Keratinocyte (primary cell): ENCODE measurements at regions not wholly inside any gene's neighbourhood (a gene's known extent, or its start where the extent isn't known, plus 50 kb on each side); places are given as distances from the start of the nearest gene placed in this dataset.

Experiments
- DNase-seq: peaks from one replicate; pipeline ENCODE4 v3.0.0-alpha.2; 2011; ENCODE audit warnings: low read depth, missing footprints, low spot score
- FAIRE-seq: peaks from 2 replicates; lab custom pipeline; 2011; peaks lifted over from hg19 to GRCh38; lab: Jason Lieb, UNC
- H2AFZ ChIP-seq: 2 replicates; pipeline ENCODE4 v1.6.0; 2012; ENCODE audit warnings: low read length, control low read depth, inconsistent platforms; ENCODE audit not compliant: control insufficient read depth
- H3K27ac ChIP-seq: 2 replicates; pipeline ENCODE4 v1.5.1; 2011; ENCODE audit warnings: low read length; ENCODE audit not compliant: control insufficient read depth, insufficient read depth
- H3K27me3 ChIP-seq: 3 replicates; pipeline ENCODE4 v1.6.0; 2011; ENCODE audit warnings: low read length; ENCODE audit not compliant: control insufficient read depth, insufficient read depth; ENCODE audit errors: extremely low read depth
- H3K36me3 ChIP-seq, 2 experiments: 2 replicates in 1 of 2; 3 replicates in 1 of 2; pipeline ENCODE4 v1.5.1; 2011; ENCODE audit warnings: low read length in 2 of 2, mild to moderate bottlenecking in 1 of 2; ENCODE audit not compliant: control insufficient read depth in 2 of 2, insufficient read depth in 2 of 2; ENCODE audit errors: extremely low read depth in 1 of 2
- H3K4me1 ChIP-seq: 3 replicates; pipeline ENCODE4 v1.5.1; 2011; ENCODE audit warnings: low read length; ENCODE audit not compliant: control insufficient read depth, insufficient read depth; ENCODE audit errors: extremely low read depth
- H3K4me2 ChIP-seq: 3 replicates; pipeline ENCODE4 v1.6.0; 2011; ENCODE audit warnings: low read depth, low read length; ENCODE audit not compliant: control insufficient read depth, insufficient read depth; ENCODE audit errors: extremely low read depth
- H3K4me3 ChIP-seq, 3 experiments: fragments of 200-600 bp in 1 of 3; sonication (generic) in 1 of 3; 2 replicates in 2 of 3; 3 replicates in 1 of 3; pipeline ENCODE4 v1.5.1; 2011 to 2016; ENCODE audit warnings: low read length in 3 of 3, mild to moderate bottlenecking in 3 of 3, control low read depth in 2 of 3, inconsistent platforms in 1 of 3, low read depth in 1 of 3, mixed read lengths in 1 of 3, mixed run types in 1 of 3, moderate library complexity in 1 of 3; ENCODE audit not compliant: control insufficient read depth in 2 of 3, insufficient read depth in 2 of 3; ENCODE audit errors: extremely low read depth in 1 of 3
- H3K79me2 ChIP-seq: 2 replicates; pipeline ENCODE4 v1.6.0; 2012; ENCODE audit warnings: low read length; ENCODE audit not compliant: control insufficient read depth, insufficient read depth
- H3K9ac ChIP-seq: 3 replicates; pipeline ENCODE4 v1.6.0; 2011; ENCODE audit warnings: low read length; ENCODE audit not compliant: control insufficient read depth, insufficient read depth; ENCODE audit errors: extremely low read depth
- H3K9me1 ChIP-seq: 3 replicates; pipeline ENCODE4 v1.6.0; 2011; ENCODE audit warnings: low read length; ENCODE audit not compliant: control insufficient read depth, insufficient read depth; ENCODE audit errors: extremely low read depth
- H3K9me3 ChIP-seq: 2 replicates; pipeline ENCODE4 v1.5.1; 2012; ENCODE audit warnings: low read depth, low read length; ENCODE audit not compliant: control insufficient read depth
- H4K20me1 ChIP-seq: 3 replicates; pipeline ENCODE4 v1.6.0; 2011; ENCODE audit warnings: low read length; ENCODE audit not compliant: control insufficient read depth, insufficient read depth; ENCODE audit errors: extremely low read depth
- EZH2 ChIP-seq: IDR thresholded peaks from one replicate; pipeline ENCODE4 v1.6.1; 2012; ENCODE audit warnings: inconsistent platforms, mild to moderate bottlenecking, low read length, moderate library complexity
- dilution Hi-C: fragments of 300-500 bp; cut with MboI; formaldehyde crosslinking; loops from one replicate; pipeline ENCODE4 v1.7.0; 2020; ENCODE audit warnings: low sequenced_read_pairs; ENCODE audit not compliant: extremely low pct_ligation_motif_present
- TF ChIP-seq, protein P1 (sequence below), 3 experiments: IDR thresholded peaks in 1 of 3; conservative IDR thresholded peaks in 1 of 3; optimal IDR thresholded peaks in 1 of 3; 2 replicates in 2 of 3; 3 replicates in 1 of 3; pipeline versions ENCODE3 to v1.5.1; 2011; ENCODE audit warnings: low read length in 3 of 3, mild to moderate bottlenecking in 3 of 3, moderate library complexity in 2 of 3, control low read depth in 1 of 3, inconsistent platforms in 1 of 3; ENCODE audit not compliant: insufficient read depth in 2 of 3; ENCODE audit errors: extremely low read depth in 1 of 3

DNA sequence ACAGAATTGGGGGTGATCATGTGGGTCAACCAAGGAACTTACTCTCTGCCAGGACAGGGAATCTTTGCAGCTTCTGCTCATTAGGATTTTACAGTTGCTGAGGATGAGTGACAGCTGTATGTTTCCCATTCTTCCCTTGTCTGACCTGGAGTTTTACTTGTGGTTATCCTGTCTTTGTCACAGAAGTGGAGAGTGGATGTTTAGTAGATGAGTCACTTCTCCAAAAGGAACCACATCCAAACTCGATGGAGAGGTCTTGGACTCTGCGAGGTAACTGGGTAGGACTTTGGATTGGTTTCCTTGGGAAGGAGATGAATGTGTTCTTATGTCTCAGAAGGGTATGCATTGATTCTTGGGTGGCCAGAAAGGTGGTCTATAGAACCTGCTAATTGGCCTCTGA, 53.8 kb upstream of the USP44 start:
- Histone ChIP-seq H2AFZ (no peak overlapping the region), H3K4me3 (no peak overlapping the region), H3K27me3 (no peaks in the 10 kb centered on the region), H3K9me1 (no peaks in the 10 kb centered on the region), H3K9me3 (no peaks in the 10 kb centered on the region), H3K4me1 (peaks cover 10% of the 10 kb centered on the region), H3K79me2 (no peaks in the 10 kb centered on the region), H3K9ac (no peak overlapping the region), H3K27ac (no peak overlapping the region), H4K20me1 (no peaks in the 10 kb centered on the region), H3K36me3 (no peaks in the 10 kb centered on the region), H3K4me2 (no peak overlapping the region)
- DNase-seq: no peak
- FAIRE-seq: peak; percentile 91
- dilution Hi-C loops: no loop called here
- TF ChIP-seq, protein P1, sequence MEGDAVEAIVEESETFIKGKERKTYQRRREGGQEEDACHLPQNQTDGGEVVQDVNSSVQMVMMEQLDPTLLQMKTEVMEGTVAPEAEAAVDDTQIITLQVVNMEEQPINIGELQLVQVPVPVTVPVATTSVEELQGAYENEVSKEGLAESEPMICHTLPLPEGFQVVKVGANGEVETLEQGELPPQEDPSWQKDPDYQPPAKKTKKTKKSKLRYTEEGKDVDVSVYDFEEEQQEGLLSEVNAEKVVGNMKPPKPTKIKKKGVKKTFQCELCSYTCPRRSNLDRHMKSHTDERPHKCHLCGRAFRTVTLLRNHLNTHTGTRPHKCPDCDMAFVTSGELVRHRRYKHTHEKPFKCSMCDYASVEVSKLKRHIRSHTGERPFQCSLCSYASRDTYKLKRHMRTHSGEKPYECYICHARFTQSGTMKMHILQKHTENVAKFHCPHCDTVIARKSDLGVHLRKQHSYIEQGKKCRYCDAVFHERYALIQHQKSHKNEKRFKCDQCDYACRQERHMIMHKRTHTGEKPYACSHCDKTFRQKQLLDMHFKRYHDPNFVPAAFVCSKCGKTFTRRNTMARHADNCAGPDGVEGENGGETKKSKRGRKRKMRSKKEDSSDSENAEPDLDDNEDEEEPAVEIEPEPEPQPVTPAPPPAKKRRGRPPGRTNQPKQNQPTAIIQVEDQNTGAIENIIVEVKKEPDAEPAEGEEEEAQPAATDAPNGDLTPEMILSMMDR (optimal IDR thresholded peaks at IDR 0.05 in 1 of 3, IDR thresholded peaks at IDR 0.05 in 1 of 3, conservative IDR thresholded peaks at IDR 0.05 in 1 of 3; ENCODE audit: extremely low read depth in 1 of 3, insufficient read depth in 2 of 3, low read length in 3 of 3): no peak
- no peak for TF ChIP-seq EZH2

DNA sequence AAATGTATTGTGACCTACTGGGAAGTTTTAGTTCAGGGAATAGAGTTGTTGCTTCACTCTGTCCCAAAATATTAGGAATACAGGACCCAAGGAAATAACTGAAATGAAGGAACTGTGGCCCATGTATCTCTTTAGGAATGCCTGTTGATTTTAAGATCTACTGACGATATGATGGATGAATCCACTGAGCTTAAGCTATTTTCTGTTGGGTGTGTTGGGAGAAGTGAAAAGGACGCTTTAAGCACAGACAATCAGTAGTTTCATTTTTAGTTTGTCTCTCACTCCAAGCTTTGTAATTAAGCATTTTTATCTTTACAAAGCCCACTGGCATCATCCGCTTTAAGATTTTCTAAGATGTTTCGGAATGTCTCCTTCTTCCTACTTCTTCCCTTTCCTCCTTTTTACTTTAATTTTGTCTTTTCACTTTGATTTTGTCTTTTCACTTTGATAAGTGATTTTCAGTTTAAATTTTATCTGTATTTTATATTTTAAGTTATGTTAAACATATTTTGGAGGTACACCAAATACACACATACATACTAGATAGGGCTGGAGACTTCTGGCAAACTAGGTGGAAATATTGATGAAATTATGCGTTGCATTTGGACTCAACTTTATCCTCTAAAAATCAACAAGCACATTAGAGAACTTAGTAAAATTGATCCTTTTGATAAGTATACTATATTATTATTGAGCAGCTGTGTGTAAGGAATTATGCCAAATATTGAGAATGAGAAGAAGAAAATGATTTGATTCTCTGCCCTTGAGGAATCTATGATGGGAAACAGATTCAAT, 52.3 kb upstream of the USP44 start:
- FAIRE-seq (no peak), DNase-seq (no peak)
- dilution Hi-C loops: no loop called here
- no peaks in the 10 kb centered on the region for H3K79me2 ChIP-seq
- H3K27me3 ChIP-seq: no peaks in the 10 kb centered on the region
- H3K9ac ChIP-seq: no peak overlapping the region
- H3K9me3 ChIP-seq: no peaks in the 10 kb centered on the region
- no peak overlapping the region for H2AFZ ChIP-seq
- H3K4me1 ChIP-seq: peaks cover 8% of the 10 kb centered on the region
- H3K36me3 ChIP-seq: no peaks in the 10 kb centered on the region
- H3K4me2 ChIP-seq: no peak overlapping the region
- TF ChIP-seq, protein P1 (optimal IDR thresholded peaks at IDR 0.05 in 1 of 3, IDR thresholded peaks at IDR 0.05 in 1 of 3, conservative IDR thresholded peaks at IDR 0.05 in 1 of 3; ENCODE audit: extremely low read depth in 1 of 3, insufficient read depth in 2 of 3, low read length in 3 of 3): no peak
- no peak for TF ChIP-seq EZH2
- H4K20me1 ChIP-seq: no peaks in the 10 kb centered on the region
- H3K4me3 ChIP-seq: no peak overlapping the region
- no peaks in the 10 kb centered on the region for H3K9me1 ChIP-seq
- H3K27ac ChIP-seq: no peak overlapping the region
